HEK293T (cell line): ENCODE measurements at regions not wholly inside any gene's neighbourhood (a gene's known extent, or its start where the extent isn't known, plus 50 kb on each side); places are given as distances from the start of the nearest gene placed in this dataset.

Experiments used
- ARNT ChIP-seq: fragments of 450-650 bp; IDR thresholded peaks from 2 replicates; pipeline ENCODE4 v1.6.1; 2017; ENCODE audit warnings: mild to moderate bottlenecking
- BHLHE40 ChIP-seq: fragments of 450-650 bp; IDR thresholded peaks from 2 replicates; pipeline ENCODE4 v1.6.1; 2016; ENCODE audit warnings: mild to moderate bottlenecking, moderate library complexity, borderline replicate concordance
- ELF4 ChIP-seq: fragments of 450-650 bp; IDR thresholded peaks from 2 replicates; pipeline ENCODE4 v1.6.1; 2017; ENCODE audit warnings: antibody characterized with exemption
- FOXK2 ChIP-seq: fragments of 450-650 bp; IDR thresholded peaks from 2 replicates; pipeline ENCODE4 v1.6.1; 2016; ENCODE audit warnings: mild to moderate bottlenecking
- FOXM1 ChIP-seq: fragments of 450-650 bp; IDR thresholded peaks from 2 replicates; pipeline ENCODE4 v1.6.1; 2017; ENCODE audit warnings: mild to moderate bottlenecking, borderline replicate concordance
- SP1 ChIP-seq: fragments of 450-650 bp; IDR thresholded peaks from 2 replicates; pipeline ENCODE4 v1.6.1; 2017
- SUZ12 ChIP-seq: fragments of 450-650 bp; IDR thresholded peaks from 2 replicates; pipeline ENCODE4 v1.6.1; 2016; ENCODE audit warnings: mild to moderate bottlenecking
- TARDBP ChIP-seq: fragments of 450-650 bp; IDR thresholded peaks from 2 replicates; pipeline ENCODE4 v1.6.1; 2016
- ZNF384 ChIP-seq: fragments of 450-650 bp; IDR thresholded peaks from 2 replicates; pipeline ENCODE4 v1.6.1; 2016
- TF ChIP-seq, protein P1 (sequence below): fragments of 450-650 bp; IDR thresholded peaks from 2 replicates; pipeline ENCODE4 v1.6.1; 2016

DNA sequence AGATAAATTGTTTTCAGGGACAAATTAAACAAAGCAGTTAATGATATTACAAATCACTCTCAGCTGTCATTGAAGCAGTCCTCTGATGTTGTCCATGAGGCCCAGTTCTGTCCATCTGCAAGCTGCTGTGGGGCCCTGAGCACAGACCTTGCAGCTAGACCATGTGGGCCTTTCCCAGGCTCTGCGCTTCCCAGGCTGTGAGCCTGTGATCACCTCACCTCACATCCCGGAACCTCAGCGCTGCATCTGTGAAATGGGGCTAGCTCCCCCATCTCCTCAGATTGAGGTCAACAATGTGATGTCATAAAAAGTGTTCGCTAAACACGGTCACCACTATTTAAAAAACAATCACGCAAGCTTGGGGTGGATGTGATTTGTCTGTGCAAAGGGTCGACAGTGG is 51.9 kb upstream of the UQCRFS1 start:
- TF ChIP-seq ELF4 (no peak), ARNT (no peak), SP1 (no peak), ZNF384 (no peak), FOXM1 (no peak), FOXK2 (no peak), BHLHE40 (no peak), TARDBP (no peak), SUZ12 (no peak)
- TF ChIP-seq, protein P1, sequence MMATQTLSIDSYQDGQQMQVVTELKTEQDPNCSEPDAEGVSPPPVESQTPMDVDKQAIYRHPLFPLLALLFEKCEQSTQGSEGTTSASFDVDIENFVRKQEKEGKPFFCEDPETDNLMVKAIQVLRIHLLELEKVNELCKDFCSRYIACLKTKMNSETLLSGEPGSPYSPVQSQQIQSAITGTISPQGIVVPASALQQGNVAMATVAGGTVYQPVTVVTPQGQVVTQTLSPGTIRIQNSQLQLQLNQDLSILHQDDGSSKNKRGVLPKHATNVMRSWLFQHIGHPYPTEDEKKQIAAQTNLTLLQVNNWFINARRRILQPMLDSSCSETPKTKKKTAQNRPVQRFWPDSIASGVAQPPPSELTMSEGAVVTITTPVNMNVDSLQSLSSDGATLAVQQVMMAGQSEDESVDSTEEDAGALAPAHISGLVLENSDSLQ: no peak
